Hepatocyte (in vitro differentiated cells): ENCODE measurements at regions not wholly inside any gene's neighbourhood (a gene's known extent, or its start where the extent isn't known, plus 50 kb on each side); places are given as distances from the start of the nearest gene placed in this dataset.

Source experiments
- CTCF ChIP-seq: fragments of 200-600 bp; sonication (generic); IDR thresholded peaks from 2 replicates; pipeline ENCODE4 v1.5.1; 2016; ENCODE audit warnings: antibody characterized with exemption, mild to moderate bottlenecking; ENCODE audit not compliant: poor library complexity
- EZH2phosphoT487 ChIP-seq: fragments of 200-600 bp; sonication (generic); IDR thresholded peaks from one replicate; pipeline ENCODE4 v1.6.1; 2018; ENCODE audit warnings: antibody characterized with exemption, mild to moderate bottlenecking, low read depth, moderate library complexity; ENCODE audit not compliant: unreplicated experiment, severe bottlenecking

- TF ChIP-seq CTCF (no peak), EZH2phosphoT487 (no peak)
These were observed 173.3 kb upstream of the GAP43 start for GRCh38 chr3:115450036-115450435.
